ENCODE measurements at regions not wholly inside any gene's neighbourhood (a gene's known extent, or its start where the extent isn't known, plus 50 kb on each side); places are given as distances from the start of the nearest gene placed in this dataset.
A peak's percentile ranks its signal among the peaks of the same experiment; 100 is the strongest.
"Not testable (repeated sequence)": the region's sequence is repeated elsewhere in the genome, so short reads cannot be mapped to it uniquely, and the experiment has no call there.

- DNase-seq (ENCODE audit: low read depth) = no peak
These were observed 133.0 kb upstream of the HTR2C start for GRCh38 chrX:114450911-114451310.

- DNase-seq (ENCODE audit: low read depth) = no peak
These were observed 132.5 kb upstream of the HTR2C start for GRCh38 chrX:114451397-114451796.

DNA sequence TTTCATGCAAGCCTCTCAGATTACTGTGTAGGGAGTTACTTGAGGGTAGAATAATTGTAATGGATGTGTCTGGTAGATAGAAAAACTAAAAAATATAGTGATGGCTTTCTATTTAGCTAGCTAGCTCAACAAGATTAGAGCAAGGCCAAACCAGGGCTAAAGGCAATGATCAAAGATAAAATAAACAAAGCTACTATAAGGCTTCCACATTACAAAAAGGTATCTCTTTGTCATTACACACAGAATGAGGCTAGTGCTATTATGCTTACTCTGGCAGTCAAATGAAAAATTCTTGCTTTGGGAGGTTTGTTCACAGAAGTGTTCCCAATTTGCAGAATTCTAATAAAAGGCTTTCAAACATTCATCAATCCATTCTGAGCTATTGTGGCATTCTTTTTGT is 121.6 kb upstream of the HTR2C start:
- DNase-seq (ENCODE audit: low read depth) = no peak

- DNase-seq (ENCODE audit: low read depth) = no peak
These were observed 118.2 kb upstream of the HTR2C start for GRCh38 chrX:114465689-114466088.

DNA sequence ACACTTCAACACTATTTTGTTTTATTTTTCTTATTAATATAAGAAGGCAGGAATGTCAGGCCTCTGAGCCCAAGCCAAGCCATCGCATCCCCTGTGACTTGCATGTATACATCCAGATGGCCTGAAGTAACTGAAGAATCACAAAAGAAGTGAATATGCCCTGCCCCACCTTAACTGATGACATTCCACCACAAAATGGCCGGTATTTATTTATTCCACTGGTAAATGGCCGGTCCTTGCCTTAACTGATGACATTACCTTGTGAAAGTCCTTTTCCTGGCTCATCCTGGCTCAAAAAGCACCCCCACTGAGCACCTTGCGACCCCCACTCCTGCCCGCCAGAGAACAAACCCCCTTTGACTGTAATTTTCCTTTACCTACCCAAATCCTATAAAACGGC is 111.9 kb upstream of the HTR2C start:
- not testable (repeated sequence) for DNase-seq (ENCODE audit: low read depth)

DNA sequence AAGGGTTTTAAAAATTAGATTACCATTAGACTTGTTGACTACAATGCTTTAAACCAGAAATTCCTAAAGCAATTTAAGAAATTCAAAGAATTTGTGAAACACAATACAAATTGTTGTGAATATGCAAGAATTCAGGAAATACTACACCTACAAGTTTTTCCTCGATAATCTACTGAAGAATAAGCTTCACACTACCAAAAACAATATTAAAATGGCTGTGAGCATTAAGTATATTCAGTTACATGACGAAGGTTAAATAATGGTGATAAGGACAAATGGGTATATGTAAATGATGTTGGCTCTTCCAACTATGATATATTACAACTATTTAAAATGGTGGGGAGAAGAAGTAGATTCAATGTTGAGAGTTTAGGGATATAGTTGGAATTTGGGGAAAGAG is 111.1 kb upstream of the HTR2C start:
- no peak for DNase-seq (ENCODE audit: low read depth)

DNA sequence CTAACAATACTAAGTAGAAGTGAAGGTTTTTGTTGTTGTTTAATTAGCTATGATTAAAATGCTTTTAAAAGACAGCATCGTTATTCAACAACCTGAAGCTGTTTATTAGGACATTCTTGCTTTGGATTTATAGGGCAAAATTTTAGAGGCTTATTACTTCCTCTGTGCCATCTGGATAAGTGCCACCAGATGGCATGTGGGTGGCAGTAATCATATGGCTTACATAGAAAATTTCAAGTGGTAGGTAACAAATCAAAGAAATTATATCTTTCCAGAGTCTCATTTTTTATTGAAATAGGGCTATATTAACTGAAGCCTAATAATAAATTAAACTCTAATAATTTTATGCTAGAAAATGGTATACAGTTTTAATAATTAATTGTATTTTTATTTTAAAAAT is 83.3 kb upstream of the HTR2C start:
- DNase-seq (ENCODE audit: low read depth) = no peak

GRCh38 chrX:114508756-114509155 is 75.1 kb upstream of the HTR2C start:
- DNase-seq (ENCODE audit: low read depth) = peak; percentile 4

DNA sequence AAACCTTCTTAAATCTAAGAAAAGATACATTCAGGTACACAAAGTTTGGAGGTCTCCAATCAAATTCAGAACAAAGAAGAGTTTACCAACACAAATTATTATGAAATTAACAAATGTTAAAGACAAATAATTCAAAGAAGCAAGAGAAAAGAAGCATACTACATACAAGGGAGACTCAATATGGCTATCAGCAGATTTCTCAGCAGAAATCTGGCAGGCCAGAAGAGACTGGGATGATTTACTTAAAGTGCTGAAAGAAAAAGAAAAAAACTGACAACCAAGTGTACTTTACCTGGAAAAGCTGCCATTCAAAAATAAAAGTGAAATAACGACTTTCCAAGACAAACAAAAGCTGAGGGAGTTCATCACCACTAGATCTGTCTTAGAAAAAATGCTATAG is 64.4 kb upstream of the HTR2C start:
- DNase-seq (ENCODE audit: low read depth) = no peak

DNA sequence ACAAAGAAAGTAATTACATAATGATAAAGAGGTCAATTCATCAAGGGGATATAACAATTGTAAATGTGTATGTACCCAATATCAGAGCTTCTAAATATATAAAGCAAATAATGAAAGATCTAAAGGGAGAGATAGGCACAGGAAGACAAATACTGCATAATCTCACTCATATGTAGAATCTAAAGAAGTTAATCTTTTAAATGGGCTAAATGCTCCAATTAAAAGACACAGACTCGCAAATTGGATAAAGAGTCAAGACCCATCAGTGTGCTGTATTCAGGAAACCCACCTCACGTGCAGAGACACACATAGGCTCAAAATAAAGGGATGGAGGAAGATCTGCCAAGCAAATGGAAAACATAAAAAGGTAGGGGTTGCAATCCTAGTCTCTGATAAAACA is 63.2 kb upstream of the HTR2C start:
- not testable (repeated sequence) for DNase-seq (ENCODE audit: low read depth)

DNA sequence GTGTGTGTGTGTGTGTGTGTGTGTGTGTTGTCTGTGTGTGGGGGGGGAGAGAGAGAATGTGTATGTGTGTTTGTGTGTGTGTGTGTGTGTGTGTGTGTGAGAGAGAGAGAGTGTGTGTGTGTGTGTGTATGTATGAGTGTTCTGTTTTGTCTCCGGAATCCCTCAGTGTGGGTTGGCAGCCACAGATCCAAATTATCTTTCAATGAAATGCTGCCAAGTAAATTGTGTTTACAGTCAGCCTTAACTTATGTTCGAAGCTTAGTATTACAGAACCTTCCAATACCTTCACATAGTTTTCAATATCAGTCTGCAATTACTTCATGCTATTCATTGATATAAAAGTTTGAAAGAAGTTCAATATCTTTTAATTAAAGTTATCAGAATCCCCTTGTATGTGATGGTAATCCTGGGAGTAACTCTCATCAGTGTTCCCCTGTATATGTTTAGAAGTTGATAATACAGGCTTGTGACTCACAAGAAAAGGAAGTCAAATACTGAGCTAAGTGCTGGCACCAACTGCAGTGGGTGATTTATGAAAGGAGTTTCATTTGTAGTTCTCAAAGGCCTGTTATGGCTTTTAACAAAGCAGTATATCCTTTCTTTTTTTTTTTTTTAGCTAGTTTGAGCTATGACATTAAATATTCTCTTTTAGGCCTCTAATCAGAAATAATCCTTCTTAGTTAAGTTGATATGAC is 51.6 kb upstream of the HTR2C start:
- DNase-seq (ENCODE audit: low read depth) = peak; percentile 2

Data from HT1080 (cell line).